Fibroblast of lung (primary cell): ENCODE measurements at regions not wholly inside any gene's neighbourhood (a gene's known extent, or its start where the extent isn't known, plus 50 kb on each side); places are given as distances from the start of the nearest gene placed in this dataset.

Experiments used
- EZH2 ChIP-seq: IDR thresholded peaks from 2 replicates; pipeline ENCODE4 v1.5.1; 2012; ENCODE audit warnings: low read length, control low read depth, mild to moderate bottlenecking; ENCODE audit errors: missing control alignments
- TF ChIP-seq, protein P1 (sequence below), 2 donors: IDR thresholded peaks in 1 of 2; conservative IDR thresholded peaks in 1 of 2; 1 replicate in 1 of 2; 2 replicates in 1 of 2; pipeline ENCODE4 v1.5.1; 2011 to 2012; ENCODE audit warnings: low read length in 2 of 2, control low read depth in 1 of 2, inconsistent platforms in 1 of 2, low read depth in 1 of 2, mild to moderate bottlenecking in 1 of 2

DNA sequence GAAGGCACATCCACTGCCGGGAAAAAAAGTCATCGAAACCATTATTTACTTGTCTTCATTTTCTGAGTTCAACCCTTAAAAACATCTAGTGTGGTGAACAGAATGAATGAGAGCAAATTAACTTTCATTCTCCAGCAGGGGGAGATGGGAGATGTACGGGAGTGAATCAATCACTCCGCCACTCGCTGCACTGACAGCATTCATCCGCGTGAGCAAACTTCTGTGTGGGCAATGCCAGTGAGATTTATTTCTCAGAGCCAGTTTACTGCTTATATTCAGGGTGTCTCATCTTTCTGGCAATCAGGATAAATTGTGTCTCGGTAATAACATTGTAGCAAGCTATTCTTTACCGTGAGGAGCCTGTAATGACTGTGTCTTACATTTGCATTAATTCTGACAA, 463.6 kb upstream of the MIS18BP1 start:
- TF ChIP-seq, protein P1, sequence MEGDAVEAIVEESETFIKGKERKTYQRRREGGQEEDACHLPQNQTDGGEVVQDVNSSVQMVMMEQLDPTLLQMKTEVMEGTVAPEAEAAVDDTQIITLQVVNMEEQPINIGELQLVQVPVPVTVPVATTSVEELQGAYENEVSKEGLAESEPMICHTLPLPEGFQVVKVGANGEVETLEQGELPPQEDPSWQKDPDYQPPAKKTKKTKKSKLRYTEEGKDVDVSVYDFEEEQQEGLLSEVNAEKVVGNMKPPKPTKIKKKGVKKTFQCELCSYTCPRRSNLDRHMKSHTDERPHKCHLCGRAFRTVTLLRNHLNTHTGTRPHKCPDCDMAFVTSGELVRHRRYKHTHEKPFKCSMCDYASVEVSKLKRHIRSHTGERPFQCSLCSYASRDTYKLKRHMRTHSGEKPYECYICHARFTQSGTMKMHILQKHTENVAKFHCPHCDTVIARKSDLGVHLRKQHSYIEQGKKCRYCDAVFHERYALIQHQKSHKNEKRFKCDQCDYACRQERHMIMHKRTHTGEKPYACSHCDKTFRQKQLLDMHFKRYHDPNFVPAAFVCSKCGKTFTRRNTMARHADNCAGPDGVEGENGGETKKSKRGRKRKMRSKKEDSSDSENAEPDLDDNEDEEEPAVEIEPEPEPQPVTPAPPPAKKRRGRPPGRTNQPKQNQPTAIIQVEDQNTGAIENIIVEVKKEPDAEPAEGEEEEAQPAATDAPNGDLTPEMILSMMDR (conservative IDR thresholded peaks at IDR 0.05 in 1 of 2, IDR thresholded peaks at IDR 0.05 in 1 of 2; ENCODE audit: low read depth in 1 of 2, low read length in 2 of 2) = no peak
- no peak for TF ChIP-seq EZH2
